HEK293T (cell line): ENCODE measurements at regions not wholly inside any gene's neighbourhood (a gene's known extent, or its start where the extent isn't known, plus 50 kb on each side); places are given as distances from the start of the nearest gene placed in this dataset.
"Not testable (repeated sequence)": the region's sequence is repeated elsewhere in the genome, so short reads cannot be mapped to it uniquely, and the experiment has no call there.

Source experiments
- ARNT ChIP-seq: fragments of 450-650 bp; IDR thresholded peaks from 2 replicates; pipeline ENCODE4 v1.6.1; 2017; ENCODE audit warnings: mild to moderate bottlenecking
- BHLHE40 ChIP-seq: fragments of 450-650 bp; IDR thresholded peaks from 2 replicates; pipeline ENCODE4 v1.6.1; 2016; ENCODE audit warnings: mild to moderate bottlenecking, moderate library complexity, borderline replicate concordance
- CTBP1 ChIP-seq: fragments of 450-650 bp; IDR thresholded peaks from 2 replicates; pipeline ENCODE4 v1.6.1; 2016; ENCODE audit warnings: borderline replicate concordance
- ELF4 ChIP-seq: fragments of 450-650 bp; IDR thresholded peaks from 2 replicates; pipeline ENCODE4 v1.6.1; 2017; ENCODE audit warnings: antibody characterized with exemption
- FOXA1 ChIP-seq: fragments of 450-650 bp; IDR thresholded peaks from 2 replicates; pipeline ENCODE4 v1.6.1; 2016; ENCODE audit warnings: mild to moderate bottlenecking
- FOXK2 ChIP-seq: fragments of 450-650 bp; IDR thresholded peaks from 2 replicates; pipeline ENCODE4 v1.6.1; 2016; ENCODE audit warnings: mild to moderate bottlenecking
- FOXM1 ChIP-seq: fragments of 450-650 bp; IDR thresholded peaks from 2 replicates; pipeline ENCODE4 v1.6.1; 2017; ENCODE audit warnings: mild to moderate bottlenecking, borderline replicate concordance
- HDGF ChIP-seq: fragments of 450-650 bp; IDR thresholded peaks from 2 replicates; pipeline ENCODE4 v1.6.1; 2017; ENCODE audit warnings: antibody characterized with exemption, borderline replicate concordance
- LEF1 ChIP-seq: fragments of 450-650 bp; IDR thresholded peaks from 2 replicates; pipeline ENCODE4 v1.6.1; 2017; ENCODE audit warnings: mild to moderate bottlenecking, borderline replicate concordance
- NFRKB ChIP-seq: fragments of 450-650 bp; IDR thresholded peaks from 2 replicates; pipeline ENCODE4 v1.6.1; 2016; ENCODE audit warnings: mild to moderate bottlenecking, moderate library complexity
- SP1 ChIP-seq: fragments of 450-650 bp; IDR thresholded peaks from 2 replicates; pipeline ENCODE4 v1.6.1; 2017
- SUZ12 ChIP-seq: fragments of 450-650 bp; IDR thresholded peaks from 2 replicates; pipeline ENCODE4 v1.6.1; 2016; ENCODE audit warnings: mild to moderate bottlenecking
- TARDBP ChIP-seq: fragments of 450-650 bp; IDR thresholded peaks from 2 replicates; pipeline ENCODE4 v1.6.1; 2016
- ZNF384 ChIP-seq: fragments of 450-650 bp; IDR thresholded peaks from 2 replicates; pipeline ENCODE4 v1.6.1; 2016

- not testable (repeated sequence) for TF ChIP-seq SP1, SUZ12, ZNF384, BHLHE40, FOXA1, FOXM1, HDGF, NFRKB, TARDBP, FOXK2, LEF1, ELF4, ARNT, CTBP1
Measured at GRCh38 chr2:111559814-111560213, 324.2 kb downstream of the ANAPC1 start.
